ENCODE measurements at regions not wholly inside any gene's neighbourhood (a gene's known extent, or its start where the extent isn't known, plus 50 kb on each side); places are given as distances from the start of the nearest gene placed in this dataset.

GRCh38 chr20:54710341-54710740, 234.9 kb downstream of the DOK5 start:
- Histone ChIP-seq H3K27ac (ENCODE audit: low read length) (no peak overlapping the region), H3K4me3 (ENCODE audit: low read length) (no peak overlapping the region), H3K9me3 (ENCODE audit: insufficient read depth, low read depth, low read length) (no peaks in the 10 kb centered on the region), H3K36me3 (ENCODE audit: insufficient read depth, low read depth, low read length) (no peaks in the 10 kb centered on the region), H3K4me1 (ENCODE audit: insufficient read depth, low read length) (no peaks in the 10 kb centered on the region), H3K9ac (ENCODE audit: low read depth, low read length) (no peak overlapping the region), H3K27me3 (ENCODE audit: insufficient read depth, low read length) (no peaks in the 10 kb centered on the region)

DNA sequence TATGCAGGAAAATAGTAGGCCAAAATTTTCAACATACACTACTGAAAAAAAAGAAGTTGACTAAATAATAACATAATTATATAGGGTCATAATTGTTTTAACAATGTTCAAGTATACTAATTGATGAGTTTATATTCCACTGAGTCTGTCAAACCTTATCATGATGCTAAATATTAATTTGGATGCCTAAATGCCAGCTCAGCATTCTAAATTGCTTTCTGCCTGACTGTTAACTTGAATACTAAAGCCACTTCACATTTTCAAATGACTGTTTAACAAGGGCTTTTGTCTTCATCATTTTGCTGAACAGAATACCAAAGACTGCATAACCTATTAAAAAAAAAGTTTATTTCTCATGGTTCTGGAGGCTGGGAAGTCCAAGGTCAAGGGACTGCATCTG, 232.8 kb downstream of the DOK5 start:
- no peaks in the 10 kb centered on the region for H3K27me3 ChIP-seq (ENCODE audit: insufficient read depth, low read length)
- H3K4me3 ChIP-seq (ENCODE audit: low read length): no peak overlapping the region

DNA sequence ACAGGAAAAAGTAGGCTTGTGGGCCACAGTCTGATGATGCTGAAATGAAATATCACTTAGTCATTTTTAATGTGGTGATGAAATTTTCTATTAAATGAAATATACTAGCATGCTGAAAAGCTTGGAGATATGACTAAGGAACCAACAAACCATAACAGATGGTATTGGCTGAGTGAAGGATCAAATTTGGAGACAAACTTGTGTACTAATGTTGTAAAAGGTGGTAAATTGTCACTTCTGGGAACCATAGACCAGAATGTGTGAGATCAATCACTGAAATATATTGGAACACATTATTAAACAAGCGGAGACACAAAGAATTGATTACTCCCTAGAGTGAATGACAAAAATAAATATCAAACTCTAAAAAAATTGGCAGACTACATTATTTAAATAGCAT, 232.4 kb downstream of the DOK5 start:
- Histone ChIP-seq H3K36me3 (ENCODE audit: insufficient read depth, low read depth, low read length) (no peaks in the 10 kb centered on the region), H3K9me3 (ENCODE audit: insufficient read depth, low read depth, low read length) (no peaks in the 10 kb centered on the region), H3K9ac (ENCODE audit: low read depth, low read length) (no peak overlapping the region), H3K4me1 (ENCODE audit: insufficient read depth, low read length) (no peaks in the 10 kb centered on the region), H3K4me3 (ENCODE audit: low read length) (no peak overlapping the region), H3K27ac (ENCODE audit: low read length) (no peak overlapping the region), H3K27me3 (ENCODE audit: insufficient read depth, low read length) (no peaks in the 10 kb centered on the region)

More for the DNA sequence above, 232.8 kb downstream of the DOK5 start:
- Histone ChIP-seq H3K4me1 (ENCODE audit: insufficient read depth, low read length) (no peaks in the 10 kb centered on the region), H3K9ac (ENCODE audit: low read depth, low read length) (no peak overlapping the region), H3K9me3 (ENCODE audit: insufficient read depth, low read depth, low read length) (no peaks in the 10 kb centered on the region), H3K27ac (ENCODE audit: low read length) (no peak overlapping the region), H3K36me3 (ENCODE audit: insufficient read depth, low read depth, low read length) (no peaks in the 10 kb centered on the region)

DNA sequence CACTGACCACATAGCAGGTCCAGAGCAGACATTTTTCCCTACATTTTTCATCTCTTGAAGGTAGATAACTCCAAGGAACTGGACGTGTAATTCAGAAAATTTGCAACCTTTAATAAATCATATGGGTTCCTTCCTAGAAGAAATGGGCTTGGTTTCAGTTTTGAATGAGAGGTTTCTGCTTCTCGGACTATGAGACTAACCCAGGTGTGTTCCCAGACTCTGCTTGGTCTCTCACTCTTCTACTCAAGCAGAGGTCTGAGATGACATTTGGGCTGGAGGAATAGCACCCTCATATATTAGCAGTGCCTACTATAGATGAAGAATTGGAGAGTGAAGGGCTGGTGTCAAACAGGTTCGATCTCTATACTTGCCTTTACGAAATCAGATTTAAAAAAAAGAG, 231.2 kb downstream of the DOK5 start:
- H3K9me3 ChIP-seq (ENCODE audit: insufficient read depth, low read depth, low read length): no peaks in the 10 kb centered on the region
- H3K27me3 ChIP-seq (ENCODE audit: insufficient read depth, low read length): no peaks in the 10 kb centered on the region
- no peaks in the 10 kb centered on the region for H3K4me1 ChIP-seq (ENCODE audit: insufficient read depth, low read length)
- H3K36me3 ChIP-seq (ENCODE audit: insufficient read depth, low read depth, low read length): no peaks in the 10 kb centered on the region
- H3K4me3 ChIP-seq (ENCODE audit: low read length): no peak overlapping the region
- no peak overlapping the region for H3K9ac ChIP-seq (ENCODE audit: low read depth, low read length)
- no peak overlapping the region for H3K27ac ChIP-seq (ENCODE audit: low read length)

DNA sequence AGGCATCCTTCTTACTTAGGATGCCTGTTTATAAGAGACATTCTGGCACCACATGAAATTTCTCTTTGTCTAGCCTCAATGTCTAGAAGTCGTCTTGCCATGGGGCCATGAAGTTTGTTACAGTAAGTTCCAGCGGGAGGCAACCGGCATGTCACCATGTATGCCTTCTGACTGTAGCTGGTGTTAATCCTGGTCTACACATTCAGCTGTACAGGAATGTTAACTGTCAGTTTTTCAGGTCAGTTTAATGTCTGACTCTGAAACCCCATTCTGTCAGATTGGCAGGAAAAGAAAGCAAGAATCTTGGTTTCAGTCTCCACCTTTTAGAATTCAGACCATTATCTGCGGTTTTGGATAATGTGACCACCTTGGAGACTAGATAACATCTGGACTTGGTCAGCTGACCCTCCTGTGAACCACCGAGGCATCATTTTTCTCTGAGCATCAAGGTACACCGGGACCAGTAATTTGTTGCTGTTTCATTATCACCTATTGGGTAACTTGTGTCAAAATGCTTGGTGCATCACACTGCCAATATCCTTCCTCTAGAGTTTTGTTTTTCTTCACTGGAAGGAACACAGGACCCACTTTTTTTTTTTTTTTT, 228.7 kb downstream of the DOK5 start:
- no peaks in the 10 kb centered on the region for H3K9me3 ChIP-seq (ENCODE audit: insufficient read depth, low read depth, low read length)
- H3K4me3 ChIP-seq (ENCODE audit: low read length): no peak overlapping the region
- H3K27me3 ChIP-seq (ENCODE audit: insufficient read depth, low read length): no peaks in the 10 kb centered on the region
- no peaks in the 10 kb centered on the region for H3K36me3 ChIP-seq (ENCODE audit: insufficient read depth, low read depth, low read length)
- H3K9ac ChIP-seq (ENCODE audit: low read depth, low read length): no peak overlapping the region
- no peaks in the 10 kb centered on the region for H3K4me1 ChIP-seq (ENCODE audit: insufficient read depth, low read length)
- H3K27ac ChIP-seq (ENCODE audit: low read length): no peak overlapping the region

Data from iPS-20b (cell line).